ENCODE measurements at regions not wholly inside any gene's neighbourhood (a gene's known extent, or its start where the extent isn't known, plus 50 kb on each side); places are given as distances from the start of the nearest gene placed in this dataset.

DNA sequence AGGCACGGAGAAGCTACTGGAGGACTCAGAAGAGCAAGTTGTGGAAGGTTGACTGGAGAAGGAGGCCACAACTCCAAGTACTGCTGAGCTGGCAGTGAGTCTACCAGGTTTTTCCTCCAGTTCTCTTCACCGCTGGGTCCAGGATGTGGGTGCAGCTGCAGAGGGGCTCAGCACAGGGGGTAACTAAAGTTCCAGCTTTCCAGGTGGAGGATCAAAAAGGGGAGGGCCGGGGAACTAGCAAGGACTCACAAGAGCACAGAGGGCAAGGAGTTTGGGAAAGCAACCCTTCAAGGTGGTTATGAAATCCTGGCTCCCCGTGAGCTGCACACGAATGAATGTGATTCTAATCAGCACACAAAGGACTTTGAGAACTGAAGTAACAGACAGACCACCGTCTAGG, 194.2 kb upstream of the GMDS start:
- Histone ChIP-seq H3K14ac (ENCODE audit: low read length) (no peak overlapping the region), H4K91ac (ENCODE audit: low read depth, low read length) (peak overlapping the region; percentile 43), H3K18ac (ENCODE audit: low read length) (peak overlapping the region; percentile 38), H3K27ac (ENCODE audit: low read depth, low read length) (no peak overlapping the region), H3K4me2 (ENCODE audit: low read length) (no peak overlapping the region), H2AK5ac (ENCODE audit: low read length) (no peak overlapping the region), H3K4me3 (ENCODE audit: low read depth, low read length) (no peak overlapping the region), H3K4me1 (ENCODE audit: control insufficient read depth in 1 of 2, insufficient read depth in 2 of 2, low read length in 2 of 2) (no peaks in the 10 kb centered on the region), H2AFZ (ENCODE audit: insufficient read depth, low read length, poor library complexity) (peak overlapping the region; percentile 57), H3K36me3 (ENCODE audit: control insufficient read depth in 1 of 2, insufficient read depth in 2 of 2, low read length in 2 of 2) (no peaks in the 10 kb centered on the region), H3K23ac (ENCODE audit: low read length) (no peak overlapping the region), H3K4ac (ENCODE audit: low read depth, low read length) (no peak overlapping the region), H4K12ac (ENCODE audit: low read depth, low read length) (no peak overlapping the region), H2BK12ac (ENCODE audit: low read length) (peak overlapping the region; percentile 63), H2BK120ac (ENCODE audit: insufficient read depth, low read length, poor library complexity) (no peak overlapping the region), H3K9me3 (ENCODE audit: insufficient read depth, low read depth, low read length) (no peaks in the 10 kb centered on the region), H4K8ac (ENCODE audit: low read depth, low read length) (no peak overlapping the region), H2BK5ac (ENCODE audit: low read depth, low read length, poor library complexity) (no peak overlapping the region), H3K79me1 (ENCODE audit: low read length) (peaks cover 3% of the 10 kb centered on the region), H3K27me3 (ENCODE audit: insufficient read depth, low read length) (no peaks in the 10 kb centered on the region), H3K79me2 (ENCODE audit: control insufficient read depth, insufficient read depth, low read length, poor library complexity) (no peaks in the 10 kb centered on the region), H3K9ac (ENCODE audit: low read length) (no peak overlapping the region)
- DNase-seq = no peak
- WGBS (ENCODE audit: extremely low coverage, insufficient coverage, insufficient read length) = no CpG with 5 or more reads among the region's 6 CpGs

DNA sequence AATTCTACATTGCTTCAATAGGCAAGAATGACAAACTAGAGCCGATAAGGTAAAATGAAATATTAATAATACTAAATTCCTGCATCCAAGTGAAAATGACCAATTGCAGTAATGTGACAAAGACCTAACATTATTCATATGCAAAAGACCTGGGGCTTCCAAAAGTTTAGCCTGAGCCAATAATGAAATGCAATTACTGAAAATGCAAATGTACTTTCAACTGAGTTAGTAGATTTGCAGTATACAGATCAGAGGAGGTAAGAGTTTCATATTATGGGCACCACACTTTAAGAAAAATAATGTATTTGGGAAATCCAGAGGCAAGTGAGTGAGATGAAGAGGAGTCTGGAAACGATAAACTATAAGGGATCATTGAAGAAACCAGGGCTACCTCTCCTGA, 193.7 kb upstream of the GMDS start:
- no peak overlapping the region for H3K9ac ChIP-seq (ENCODE audit: low read length)
- H2BK12ac ChIP-seq (ENCODE audit: low read length) = no peak overlapping the region
- no peak overlapping the region for H4K8ac ChIP-seq (ENCODE audit: low read depth, low read length)
- peaks cover 3% of the 10 kb centered on the region for H3K79me1 ChIP-seq (ENCODE audit: low read length)
- H3K4me1 ChIP-seq (ENCODE audit: control insufficient read depth in 1 of 2, insufficient read depth in 2 of 2, low read length in 2 of 2) = peaks cover 4% of the 10 kb centered on the region in 2 experiments
- WGBS (ENCODE audit: extremely low coverage, insufficient coverage, insufficient read length) = no CpG with 5 or more reads among the region's 2 CpGs
- DNase-seq = no peak
- no peak overlapping the region for H3K4me2 ChIP-seq (ENCODE audit: low read length)
- H3K27ac ChIP-seq (ENCODE audit: low read depth, low read length) = no peak overlapping the region
- H4K91ac ChIP-seq (ENCODE audit: low read depth, low read length) = no peak overlapping the region
- H3K4me3 ChIP-seq (ENCODE audit: low read depth, low read length) = no peak overlapping the region
- no peak overlapping the region for H2BK120ac ChIP-seq (ENCODE audit: insufficient read depth, low read length, poor library complexity)
- H3K14ac ChIP-seq (ENCODE audit: low read length) = no peak overlapping the region
- no peak overlapping the region for H2AK5ac ChIP-seq (ENCODE audit: low read length)
- no peaks in the 10 kb centered on the region for H3K79me2 ChIP-seq (ENCODE audit: control insufficient read depth, insufficient read depth, low read length, poor library complexity)
- H3K36me3 ChIP-seq (ENCODE audit: control insufficient read depth in 1 of 2, insufficient read depth in 2 of 2, low read length in 2 of 2) = no peaks in the 10 kb centered on the region
- H3K18ac ChIP-seq (ENCODE audit: low read length) = no peak overlapping the region
- no peaks in the 10 kb centered on the region for H3K9me3 ChIP-seq (ENCODE audit: insufficient read depth, low read depth, low read length)
- H2AFZ ChIP-seq (ENCODE audit: insufficient read depth, low read length, poor library complexity) = no peak overlapping the region
- H3K23ac ChIP-seq (ENCODE audit: low read length) = no peak overlapping the region
- no peak overlapping the region for H3K4ac ChIP-seq (ENCODE audit: low read depth, low read length)
- no peak overlapping the region for H4K12ac ChIP-seq (ENCODE audit: low read depth, low read length)
- H2BK5ac ChIP-seq (ENCODE audit: low read depth, low read length, poor library complexity) = no peak overlapping the region
- no peaks in the 10 kb centered on the region for H3K27me3 ChIP-seq (ENCODE audit: insufficient read depth, low read length)

DNA sequence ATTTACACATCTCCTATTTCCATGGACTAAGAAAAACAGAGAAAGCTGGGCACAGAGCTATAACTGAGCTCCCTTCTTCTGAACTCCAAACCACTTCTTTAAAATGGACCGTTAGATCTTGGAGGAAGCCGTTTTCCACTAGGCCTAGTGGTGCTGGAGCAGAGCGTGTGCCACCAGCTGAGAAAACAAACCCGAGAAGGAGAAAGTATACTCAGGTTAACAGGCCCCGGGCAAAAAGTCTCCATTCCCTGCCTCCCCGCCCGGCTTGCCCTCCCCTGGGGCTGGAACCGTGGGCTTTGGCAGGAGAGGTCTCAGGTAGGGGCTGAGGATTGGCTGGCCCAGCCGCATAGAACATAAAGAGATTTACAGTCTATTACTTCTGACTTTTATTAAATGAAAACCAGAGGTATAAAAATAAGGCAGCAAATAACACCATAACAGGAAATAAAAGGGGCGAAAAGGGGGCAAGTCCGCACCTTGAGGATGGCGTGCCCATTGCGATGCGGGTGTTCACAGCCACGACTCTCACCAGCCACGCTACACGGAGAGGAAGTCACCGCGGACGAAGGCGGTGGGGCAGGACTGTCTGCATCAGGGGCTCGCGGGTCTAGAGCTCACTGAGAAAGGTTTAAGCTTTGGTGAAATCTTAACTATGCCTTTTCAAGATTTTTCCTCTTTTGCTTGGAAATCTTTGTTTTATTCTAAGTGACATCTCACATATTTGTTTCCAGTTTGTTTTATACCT, 191.2 kb upstream of the GMDS start:
- no peak overlapping the region for H3K4me2 ChIP-seq (ENCODE audit: low read length)
- no CpG with 5 or more reads among the region's 23 CpGs for WGBS (ENCODE audit: extremely low coverage, insufficient coverage, insufficient read length)

DNA sequence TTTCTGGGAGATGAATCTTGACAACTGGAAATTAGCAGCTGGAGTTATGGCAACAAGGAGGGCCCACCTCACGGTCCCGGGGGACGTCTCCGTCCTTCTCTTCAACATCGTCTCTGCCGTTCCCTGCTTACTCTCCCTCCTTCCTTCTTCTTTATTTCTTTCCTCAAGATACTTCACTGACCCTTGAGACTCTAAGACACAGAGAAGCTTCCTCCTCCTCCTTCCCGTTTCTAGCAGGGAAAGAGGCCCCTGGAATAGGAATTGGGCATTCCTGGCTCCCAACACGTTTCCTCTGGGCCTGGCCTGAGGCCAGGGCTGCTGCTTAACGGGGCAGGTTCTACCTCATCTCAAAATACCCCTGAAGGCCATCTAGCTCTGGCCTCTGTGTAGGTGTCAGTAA, 189.9 kb upstream of the GMDS start:
- no peak overlapping the region for H4K8ac ChIP-seq (ENCODE audit: low read depth, low read length)
- no peak for DNase-seq
- H2BK12ac ChIP-seq (ENCODE audit: low read length) = no peak overlapping the region
- no peak overlapping the region for H3K4ac ChIP-seq (ENCODE audit: low read depth, low read length)
- no CpG with 5 or more reads among the region's 9 CpGs for WGBS (ENCODE audit: extremely low coverage, insufficient coverage, insufficient read length)
- no peaks in the 10 kb centered on the region for H3K36me3 ChIP-seq (ENCODE audit: control insufficient read depth in 1 of 2, insufficient read depth in 2 of 2, low read length in 2 of 2)
- no peak overlapping the region for H3K4me3 ChIP-seq (ENCODE audit: low read depth, low read length)
- H3K27me3 ChIP-seq (ENCODE audit: insufficient read depth, low read length) = no peaks in the 10 kb centered on the region
- no peak overlapping the region for H3K18ac ChIP-seq (ENCODE audit: low read length)
- H2BK5ac ChIP-seq (ENCODE audit: low read depth, low read length, poor library complexity) = no peak overlapping the region
- no peak overlapping the region for H4K12ac ChIP-seq (ENCODE audit: low read depth, low read length)
- H2AFZ ChIP-seq (ENCODE audit: insufficient read depth, low read length, poor library complexity) = no peak overlapping the region
- no peaks in the 10 kb centered on the region for H3K9me3 ChIP-seq (ENCODE audit: insufficient read depth, low read depth, low read length)
- no peak overlapping the region for H3K9ac ChIP-seq (ENCODE audit: low read length)
- H3K79me1 ChIP-seq (ENCODE audit: low read length) = peaks cover 3% of the 10 kb centered on the region
- H2AK5ac ChIP-seq (ENCODE audit: low read length) = no peak overlapping the region
- H3K79me2 ChIP-seq (ENCODE audit: control insufficient read depth, insufficient read depth, low read length, poor library complexity) = no peaks in the 10 kb centered on the region
- no peak overlapping the region for H2BK120ac ChIP-seq (ENCODE audit: insufficient read depth, low read length, poor library complexity)
- no peak overlapping the region for H3K14ac ChIP-seq (ENCODE audit: low read length)
- no peak overlapping the region for H4K91ac ChIP-seq (ENCODE audit: low read depth, low read length)
- H3K4me1 ChIP-seq (ENCODE audit: control insufficient read depth in 1 of 2, insufficient read depth in 2 of 2, low read length in 2 of 2) = peaks cover 17 to 18% of the 10 kb centered on the region in 2 experiments
- no peak overlapping the region for H3K23ac ChIP-seq (ENCODE audit: low read length)
- H3K27ac ChIP-seq (ENCODE audit: low read depth, low read length) = no peak overlapping the region
- no peak overlapping the region for H3K4me2 ChIP-seq (ENCODE audit: low read length)

More for the DNA sequence above, 191.2 kb upstream of the GMDS start:
- H3K9me3 ChIP-seq (ENCODE audit: insufficient read depth, low read depth, low read length) = no peaks in the 10 kb centered on the region
- no peak overlapping the region for H4K8ac ChIP-seq (ENCODE audit: low read depth, low read length)
- no peak overlapping the region for H3K18ac ChIP-seq (ENCODE audit: low read length)
- no peak overlapping the region for H3K27ac ChIP-seq (ENCODE audit: low read depth, low read length)
- H4K91ac ChIP-seq (ENCODE audit: low read depth, low read length) = no peak overlapping the region
- no peak overlapping the region for H3K23ac ChIP-seq (ENCODE audit: low read length)
- H3K4me1 ChIP-seq (ENCODE audit: control insufficient read depth in 1 of 2, insufficient read depth in 2 of 2, low read length in 2 of 2) = peaks cover 17 to 18% of the 10 kb centered on the region in 2 experiments
- H3K79me1 ChIP-seq (ENCODE audit: low read length) = peaks cover 3% of the 10 kb centered on the region
- no peak for DNase-seq
- H3K14ac ChIP-seq (ENCODE audit: low read length) = no peak overlapping the region
- H2AK5ac ChIP-seq (ENCODE audit: low read length) = no peak overlapping the region
- no peak overlapping the region for H3K4me3 ChIP-seq (ENCODE audit: low read depth, low read length)
- H3K36me3 ChIP-seq (ENCODE audit: control insufficient read depth in 1 of 2, insufficient read depth in 2 of 2, low read length in 2 of 2) = no peaks in the 10 kb centered on the region
- H3K4ac ChIP-seq (ENCODE audit: low read depth, low read length) = no peak overlapping the region
- no peak overlapping the region for H2BK5ac ChIP-seq (ENCODE audit: low read depth, low read length, poor library complexity)
- no peaks in the 10 kb centered on the region for H3K79me2 ChIP-seq (ENCODE audit: control insufficient read depth, insufficient read depth, low read length, poor library complexity)
- no peaks in the 10 kb centered on the region for H3K27me3 ChIP-seq (ENCODE audit: insufficient read depth, low read length)
- H2BK12ac ChIP-seq (ENCODE audit: low read length) = no peak overlapping the region
- H3K9ac ChIP-seq (ENCODE audit: low read length) = no peak overlapping the region
- no peak overlapping the region for H2BK120ac ChIP-seq (ENCODE audit: insufficient read depth, low read length, poor library complexity)
- H4K12ac ChIP-seq (ENCODE audit: low read depth, low read length) = no peak overlapping the region
- no peak overlapping the region for H2AFZ ChIP-seq (ENCODE audit: insufficient read depth, low read length, poor library complexity)
